ENCODE measurements at regions not wholly inside any gene's neighbourhood (a gene's known extent, or its start where the extent isn't known, plus 50 kb on each side); places are given as distances from the start of the nearest gene placed in this dataset.
"Not testable (repeated sequence)": the region's sequence is repeated elsewhere in the genome, so short reads cannot be mapped to it uniquely, and the experiment has no call there.

GRCh38 chr4:146073517-146073916 lies 102.0 kb upstream of the LSM6 start:
- no peak for DNase-seq (ENCODE audit: low read depth in 2 of 2)

- DNase-seq (ENCODE audit: low read depth in 2 of 2), result no peak
Measured at GRCh38 chr4:146072376-146072775, 103.1 kb upstream of the LSM6 start.

GRCh38 chr4:146071390-146071789 lies 104.1 kb upstream of the LSM6 start:
- DNase-seq (ENCODE audit: low read depth in 2 of 2), result no peak

- DNase-seq (ENCODE audit: low read depth in 2 of 2), result no peak
Measured at GRCh38 chr4:146063143-146063542, 112.4 kb upstream of the LSM6 start.

- DNase-seq (ENCODE audit: low read depth in 2 of 2), result no peak
Measured at GRCh38 chr4:146062340-146062739, 113.2 kb upstream of the LSM6 start.

GRCh38 chr4:146061610-146062334 lies 113.7 kb upstream of the LSM6 start:
- DNase-seq (ENCODE audit: low read depth in 2 of 2), result no peak

- DNase-seq (ENCODE audit: low read depth in 2 of 2), result no peak
Measured at GRCh38 chr4:146059865-146060264, 115.7 kb upstream of the LSM6 start.

GRCh38 chr4:146059151-146059550 lies 116.4 kb upstream of the LSM6 start:
- DNase-seq (ENCODE audit: low read depth in 2 of 2), result no peak

- no peak for DNase-seq (ENCODE audit: low read depth in 2 of 2)
Measured at GRCh38 chr4:146058531-146058930, 117.0 kb upstream of the LSM6 start.

- no peak for DNase-seq (ENCODE audit: low read depth in 2 of 2)
Measured at GRCh38 chr4:146054676-146055075, 116.1 kb upstream of the ZNF827 start.

- DNase-seq (ENCODE audit: low read depth in 2 of 2), result no peak
Measured at GRCh38 chr4:146053891-146054290, 115.3 kb upstream of the ZNF827 start.

- DNase-seq (ENCODE audit: low read depth in 2 of 2), result no peak
Measured at GRCh38 chr4:146051728-146052391, 113.2 kb upstream of the ZNF827 start.

- no peak for DNase-seq (ENCODE audit: low read depth in 2 of 2)
Measured at GRCh38 chr4:146051223-146051622, 112.6 kb upstream of the ZNF827 start.

- DNase-seq (ENCODE audit: low read depth in 2 of 2), result no peak
Measured at GRCh38 chr4:146049802-146050201, 111.2 kb upstream of the ZNF827 start.

- DNase-seq (ENCODE audit: low read depth in 2 of 2), result not testable (repeated sequence)
Measured at GRCh38 chr4:146047768-146048167, 109.1 kb upstream of the ZNF827 start.

- no peak for DNase-seq (ENCODE audit: low read depth in 2 of 2)
Measured at GRCh38 chr4:146041139-146042004, 102.7 kb upstream of the ZNF827 start.

- DNase-seq (ENCODE audit: low read depth in 2 of 2), result no peak
Measured at GRCh38 chr4:146040623-146041022, 102.0 kb upstream of the ZNF827 start.

- no peak for DNase-seq (ENCODE audit: low read depth in 2 of 2)
Measured at GRCh38 chr4:146033149-146033548, 94.5 kb upstream of the ZNF827 start.

GRCh38 chr4:146032234-146032860 lies 93.7 kb upstream of the ZNF827 start:
- DNase-seq (ENCODE audit: low read depth in 2 of 2), result no peak

GRCh38 chr4:146029939-146030710 lies 91.5 kb upstream of the ZNF827 start:
- DNase-seq (ENCODE audit: low read depth in 2 of 2), result peak in 1 of 2 donors; percentile 3

GRCh38 chr4:146029147-146029546 lies 90.5 kb upstream of the ZNF827 start:
- no peak for DNase-seq (ENCODE audit: low read depth in 2 of 2)
